ENCODE measurements at regions not wholly inside any gene's neighbourhood (a gene's known extent, or its start where the extent isn't known, plus 50 kb on each side); places are given as distances from the start of the nearest gene placed in this dataset.
"Not testable (repeated sequence)": the region's sequence is repeated elsewhere in the genome, so short reads cannot be mapped to it uniquely, and the experiment has no call there.

DNA sequence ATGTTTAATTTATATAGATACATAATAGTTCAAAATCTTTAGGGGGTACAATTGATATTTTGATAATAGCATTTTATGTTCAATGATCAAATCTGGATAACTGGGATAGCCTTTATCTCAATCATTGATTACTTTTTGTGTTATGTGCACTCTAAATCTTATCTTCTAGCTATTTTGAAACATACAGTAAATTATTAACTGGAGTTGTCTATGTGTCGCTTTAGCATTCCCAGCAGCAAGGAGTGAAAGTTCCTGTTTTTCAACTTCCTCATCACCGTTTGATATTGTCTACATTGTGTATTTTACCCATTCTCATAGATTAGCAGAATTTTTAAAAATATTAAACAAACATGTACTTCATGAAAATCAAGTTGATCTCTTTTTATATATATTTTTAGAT lies 1207.4 kb downstream of the TMEM121 start:
- H3K27me3 ChIP-seq (ENCODE audit: control insufficient read depth, insufficient read depth, low read length) = no peaks in the 10 kb centered on the region
- no peak overlapping the region for H3K4me3 ChIP-seq (ENCODE audit: insufficient read depth, low read depth, low read length)
- H3K36me3 ChIP-seq (replicated peaks; ENCODE audit: control insufficient read depth, insufficient read depth, low read length) = no peaks in the 10 kb centered on the region
- no peak for DNase-seq

DNA sequence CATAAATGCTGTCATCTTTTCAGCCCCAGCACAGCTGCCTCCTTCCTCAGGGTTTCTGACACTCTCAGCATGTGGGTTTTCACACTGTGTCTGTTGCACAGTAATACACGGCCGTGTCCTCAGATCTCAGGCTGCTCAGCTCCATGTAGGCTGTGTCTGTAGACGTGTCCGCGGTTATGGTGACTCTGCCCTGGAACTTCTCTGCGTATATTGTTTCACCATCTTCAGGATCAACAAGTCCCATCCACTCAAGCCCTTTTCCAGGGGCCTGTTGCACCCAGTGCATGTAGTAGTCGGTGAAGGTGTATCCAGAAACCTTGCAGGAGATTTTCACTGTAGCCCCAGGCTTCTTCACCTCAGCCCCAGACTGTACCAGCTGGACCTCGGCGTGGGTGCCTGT lies 1210.6 kb downstream of the TMEM121 start:
- Histone ChIP-seq H3K36me3 (replicated peaks; ENCODE audit: control insufficient read depth, insufficient read depth, low read length) (no peaks in the 10 kb centered on the region), H3K4me3 (ENCODE audit: insufficient read depth, low read depth, low read length) (no peak overlapping the region), H3K27me3 (ENCODE audit: control insufficient read depth, insufficient read depth, low read length) (no peaks in the 10 kb centered on the region)
- no peak for DNase-seq

DNA sequence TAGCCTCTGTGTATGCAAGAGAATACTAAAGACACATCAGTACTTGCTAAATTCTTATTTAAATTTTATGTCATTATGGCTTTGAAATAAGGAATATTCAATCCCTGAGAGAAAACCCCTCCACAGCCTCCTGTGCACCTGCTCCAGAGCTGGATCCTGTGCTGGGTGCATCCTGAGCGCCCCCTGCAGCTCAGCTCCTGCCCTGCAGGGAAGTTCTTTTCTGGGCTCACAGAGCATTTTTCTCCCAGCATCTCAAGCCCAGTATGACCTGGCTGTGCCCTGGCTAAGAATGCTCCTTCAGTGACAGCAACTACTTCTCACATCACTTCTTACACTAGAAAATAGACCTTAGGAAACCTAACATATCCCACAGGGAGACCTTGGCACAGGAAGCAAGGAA lies 1211.7 kb downstream of the TMEM121 start:
- H3K27me3 ChIP-seq (ENCODE audit: control insufficient read depth, insufficient read depth, low read length) = no peaks in the 10 kb centered on the region
- H3K36me3 ChIP-seq (replicated peaks; ENCODE audit: control insufficient read depth, insufficient read depth, low read length) = no peaks in the 10 kb centered on the region
- DNase-seq = no peak

DNA sequence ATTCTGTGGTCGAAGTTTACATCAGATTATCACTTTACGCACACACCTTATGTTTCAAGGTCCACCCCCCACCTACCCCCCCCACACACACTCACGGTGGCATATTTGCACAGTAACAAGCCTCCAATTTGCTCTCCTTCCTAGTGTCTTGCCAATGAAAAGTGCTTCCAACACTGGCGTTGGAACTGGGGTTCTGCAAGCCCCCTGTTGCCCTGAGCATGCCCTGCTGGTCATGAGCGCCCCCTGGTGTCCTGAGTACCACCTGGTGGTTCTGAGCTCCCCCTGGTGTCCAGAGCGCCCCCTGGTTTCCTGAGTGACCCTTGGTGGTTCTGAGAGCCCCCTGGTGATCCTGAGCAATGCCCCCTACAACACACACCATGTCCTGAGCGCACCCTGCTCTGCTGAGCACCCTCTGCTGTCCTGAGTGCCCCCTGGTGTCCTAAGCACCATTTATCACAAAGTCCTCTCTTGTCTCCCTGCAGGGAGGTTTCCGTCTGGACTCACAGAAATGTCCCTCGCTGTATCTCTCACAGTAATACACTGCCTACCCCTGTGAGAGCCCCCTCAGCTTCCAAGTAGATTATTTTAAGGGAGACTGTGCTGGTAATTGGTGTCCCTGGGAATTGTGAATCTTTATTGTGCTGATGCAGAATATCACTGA lies 1212.3 kb downstream of the TMEM121 start:
- not testable (repeated sequence) for H3K27me3 ChIP-seq (ENCODE audit: control insufficient read depth, insufficient read depth, low read length); H3K36me3 ChIP-seq (replicated peaks; ENCODE audit: control insufficient read depth, insufficient read depth, low read length); H3K4me3 ChIP-seq (ENCODE audit: insufficient read depth, low read depth, low read length); DNase-seq

More for the DNA sequence above, 1211.7 kb downstream of the TMEM121 start:
- H3K4me3 ChIP-seq (ENCODE audit: insufficient read depth, low read depth, low read length) = no peak overlapping the region

DNA sequence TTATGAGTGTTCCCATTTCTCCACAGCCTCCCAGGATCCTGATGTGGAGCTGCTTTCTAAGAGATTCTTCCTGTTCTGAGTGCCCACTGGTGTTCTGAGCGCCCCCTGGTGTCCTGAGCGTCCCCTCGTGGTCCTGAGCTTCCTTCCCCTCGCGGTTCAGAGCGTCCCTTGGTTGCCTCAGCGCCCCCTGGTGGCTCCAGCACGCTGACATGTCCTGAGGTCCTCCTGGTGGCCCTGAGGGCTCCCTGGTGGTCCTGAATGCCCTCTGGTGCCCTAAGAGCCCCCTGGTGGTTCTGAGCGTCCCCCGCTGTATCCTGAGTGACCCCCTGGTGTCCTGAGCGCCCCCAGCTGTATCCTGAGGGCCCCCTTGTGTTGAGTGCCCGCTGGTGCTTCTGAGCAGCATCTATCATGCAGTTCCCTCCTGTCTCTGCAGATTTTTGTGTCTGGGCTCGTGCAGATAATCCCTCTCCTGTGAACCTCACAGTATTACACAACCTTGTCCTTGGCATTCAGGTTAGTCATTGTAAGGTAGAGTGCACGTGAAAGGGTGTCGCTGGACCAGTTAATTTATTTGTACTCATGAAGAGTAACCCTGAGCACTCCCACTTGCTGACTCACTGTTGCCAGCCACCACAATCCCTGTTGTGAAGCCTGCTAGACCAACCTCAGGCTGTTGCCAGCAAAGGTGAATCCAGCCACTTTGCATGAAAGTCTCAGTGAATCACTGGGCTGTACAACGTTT lies 1214.9 kb downstream of the TMEM121 start:
- H3K36me3 ChIP-seq (replicated peaks; ENCODE audit: control insufficient read depth, insufficient read depth, low read length); DNase-seq: not testable (repeated sequence)

DNA sequence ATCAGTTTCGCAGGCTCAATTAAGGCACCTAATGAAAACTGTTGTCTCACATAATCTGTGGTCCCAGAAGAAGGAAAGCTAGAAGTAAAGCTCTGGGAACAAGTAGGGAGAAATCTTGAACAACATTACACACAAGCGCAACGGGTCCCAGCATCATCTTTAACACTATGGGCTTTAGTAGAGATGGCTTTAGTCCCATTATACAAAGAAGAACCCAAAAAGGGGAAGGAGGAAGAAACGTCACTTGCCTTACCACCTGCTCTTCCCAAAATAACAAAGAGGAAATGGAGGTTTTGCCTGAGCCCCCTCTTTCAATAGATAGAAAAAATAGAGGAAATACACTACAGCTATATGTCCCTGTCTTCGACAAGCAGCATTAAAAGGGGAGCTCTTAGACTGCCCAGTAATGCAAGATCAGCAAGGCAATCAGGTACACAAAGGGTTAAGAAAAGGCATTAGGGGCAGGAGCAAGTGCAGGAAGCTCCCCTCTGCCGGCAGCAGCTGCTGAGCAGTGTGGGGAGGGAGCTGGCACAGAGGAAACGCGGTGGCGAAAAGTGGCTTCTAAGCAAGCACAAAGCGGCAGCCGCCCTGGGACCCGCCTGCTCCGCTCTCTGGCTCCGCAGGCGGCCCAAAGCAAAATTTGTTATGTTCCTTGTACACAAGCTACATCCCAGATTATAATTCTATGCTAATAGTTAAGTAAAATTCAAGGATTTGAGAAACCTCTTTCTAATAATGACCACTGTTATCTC lies 1218.8 kb downstream of the TMEM121 start:
- not testable (repeated sequence) for H3K4me3 ChIP-seq (ENCODE audit: insufficient read depth, low read depth, low read length); DNase-seq; H3K36me3 ChIP-seq (replicated peaks; ENCODE audit: control insufficient read depth, insufficient read depth, low read length); H3K27me3 ChIP-seq (ENCODE audit: control insufficient read depth, insufficient read depth, low read length)

More for the DNA sequence above, 1214.9 kb downstream of the TMEM121 start:
- not testable (repeated sequence) for H3K4me3 ChIP-seq (ENCODE audit: insufficient read depth, low read depth, low read length); H3K27me3 ChIP-seq (ENCODE audit: control insufficient read depth, insufficient read depth, low read length)

DNA sequence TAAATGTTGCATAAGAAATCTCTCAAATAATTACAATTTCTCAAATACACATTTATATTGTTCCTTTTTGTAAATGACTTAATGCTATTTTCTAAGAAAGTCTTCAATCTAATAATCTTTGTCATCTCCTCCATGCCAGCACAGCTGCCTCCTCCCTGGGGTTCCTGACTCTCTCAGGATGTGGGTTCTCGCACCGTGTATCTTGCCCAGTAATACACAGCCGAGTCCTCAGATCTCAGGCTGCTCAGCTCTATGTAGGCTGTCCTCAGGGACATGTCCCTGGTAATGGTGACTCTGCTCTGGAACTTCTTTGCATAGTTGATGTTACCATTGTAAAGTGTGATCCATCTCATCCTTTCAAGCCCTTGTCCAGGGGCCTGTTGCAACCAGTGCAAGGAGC lies 1223.7 kb downstream of the TMEM121 start:
- DNase-seq; H3K36me3 ChIP-seq (replicated peaks; ENCODE audit: control insufficient read depth, insufficient read depth, low read length); H3K27me3 ChIP-seq (ENCODE audit: control insufficient read depth, insufficient read depth, low read length); H3K4me3 ChIP-seq (ENCODE audit: insufficient read depth, low read depth, low read length): not testable (repeated sequence)

DNA sequence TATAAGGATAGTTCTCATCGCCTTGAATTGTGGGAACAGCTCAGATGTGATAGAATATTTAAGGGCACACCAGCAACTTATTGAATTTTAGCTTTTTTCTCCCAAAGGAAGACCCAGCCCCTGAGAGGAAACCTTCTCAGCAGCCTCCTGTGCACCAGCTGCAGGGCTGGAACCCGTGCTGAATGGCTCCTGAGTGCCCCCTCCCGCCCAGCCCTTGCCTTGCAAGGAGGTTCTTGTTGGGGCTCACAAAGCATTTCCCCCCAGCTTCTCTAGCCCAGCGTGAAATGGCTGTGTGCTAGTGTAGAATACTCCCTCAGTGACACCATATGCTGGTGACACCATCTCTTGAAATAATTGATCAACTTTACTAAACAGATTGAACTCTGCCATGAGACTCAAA lies 1227.4 kb downstream of the TMEM121 start:
- not testable (repeated sequence) for H3K4me3 ChIP-seq (ENCODE audit: insufficient read depth, low read depth, low read length); H3K27me3 ChIP-seq (ENCODE audit: control insufficient read depth, insufficient read depth, low read length); DNase-seq; H3K36me3 ChIP-seq (replicated peaks; ENCODE audit: control insufficient read depth, insufficient read depth, low read length)

DNA sequence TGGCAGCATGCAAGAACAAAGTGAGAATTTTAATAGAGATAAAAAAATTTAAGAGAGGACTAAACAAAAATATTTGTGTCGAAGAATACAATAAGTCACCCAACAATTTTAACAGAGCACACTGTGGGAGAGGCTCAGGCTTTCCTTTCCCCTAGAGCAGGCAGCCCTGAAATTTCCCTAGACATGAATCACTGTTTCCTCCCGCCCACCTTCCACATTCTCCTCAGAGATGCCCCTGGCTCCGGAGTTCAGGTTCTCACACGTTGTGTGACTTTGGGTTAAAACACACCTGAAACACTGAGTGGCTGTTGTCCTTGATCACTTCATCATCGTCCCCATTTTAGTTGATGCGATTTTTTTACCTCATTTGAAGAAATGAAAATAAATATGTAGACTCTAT lies 1231.1 kb downstream of the TMEM121 start:
- H3K27me3 ChIP-seq (ENCODE audit: control insufficient read depth, insufficient read depth, low read length); H3K4me3 ChIP-seq (ENCODE audit: insufficient read depth, low read depth, low read length); H3K36me3 ChIP-seq (replicated peaks; ENCODE audit: control insufficient read depth, insufficient read depth, low read length); DNase-seq: not testable (repeated sequence)

DNA sequence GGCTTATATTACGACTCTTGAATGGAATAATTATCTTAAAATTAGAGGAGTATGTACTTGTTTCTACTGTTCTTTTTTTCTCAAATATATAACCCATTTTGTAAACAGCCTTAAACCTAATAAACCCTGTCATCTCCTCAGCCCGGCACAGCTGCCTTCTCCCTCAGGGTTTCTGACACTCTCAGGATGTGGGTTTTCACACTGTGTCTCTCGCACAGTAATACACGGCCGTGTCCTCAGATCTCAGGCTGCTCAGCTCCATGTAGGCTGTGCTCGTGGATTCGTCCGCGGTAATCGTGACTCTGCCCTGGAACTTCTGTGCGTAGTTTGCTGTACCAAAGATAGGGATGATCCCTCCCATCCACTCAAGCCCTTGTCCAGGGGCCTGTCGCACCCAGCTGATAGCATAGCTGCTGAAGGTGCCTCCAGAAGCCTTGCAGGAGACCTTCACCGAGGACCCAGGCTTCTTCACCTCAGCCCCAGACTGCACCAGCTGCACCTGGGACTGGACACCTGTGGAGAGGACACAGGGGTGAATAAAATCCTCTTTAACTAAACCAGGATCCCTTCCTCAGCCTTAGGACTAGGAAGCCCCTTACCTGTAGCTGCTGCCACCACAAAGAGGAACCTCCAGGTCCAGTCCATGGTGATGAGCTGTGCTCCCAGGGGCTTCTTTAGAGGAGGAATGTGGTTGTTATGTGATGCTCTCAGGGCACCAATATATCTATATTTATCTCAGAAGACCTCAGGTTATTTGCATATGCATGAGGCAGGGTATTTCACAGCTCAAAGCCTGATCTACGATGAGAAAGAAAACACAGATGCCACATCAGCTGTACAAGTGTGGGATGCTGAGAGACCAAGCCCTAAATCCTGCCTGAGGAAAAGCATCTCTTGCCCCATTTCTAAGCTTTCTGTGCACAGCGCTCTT lies 1235.8 kb downstream of the TMEM121 start:
- H3K27me3 ChIP-seq (ENCODE audit: control insufficient read depth, insufficient read depth, low read length); DNase-seq; H3K4me3 ChIP-seq (ENCODE audit: insufficient read depth, low read depth, low read length); H3K36me3 ChIP-seq (replicated peaks; ENCODE audit: control insufficient read depth, insufficient read depth, low read length): not testable (repeated sequence)

DNA sequence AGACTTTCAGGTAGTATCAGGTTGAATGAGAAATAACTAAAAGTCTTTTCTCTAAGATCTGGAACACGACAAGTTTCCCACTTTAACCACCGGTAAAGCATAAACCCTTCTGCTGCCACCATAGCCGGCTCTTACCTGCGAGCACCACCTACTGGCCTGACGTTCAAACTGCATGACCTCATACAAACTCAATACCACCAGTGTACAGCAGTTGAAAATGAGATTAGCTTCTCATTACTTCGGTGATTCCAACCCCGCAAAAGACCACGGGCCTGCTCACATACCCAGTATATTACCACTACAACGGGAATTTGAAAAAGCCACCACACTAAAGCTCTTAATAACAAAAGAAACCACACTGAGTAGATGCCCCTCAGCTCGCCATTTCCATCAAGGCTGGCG lies 1238.6 kb downstream of the TMEM121 start:
- H3K27me3 ChIP-seq (ENCODE audit: control insufficient read depth, insufficient read depth, low read length); DNase-seq; H3K4me3 ChIP-seq (ENCODE audit: insufficient read depth, low read depth, low read length); H3K36me3 ChIP-seq (replicated peaks; ENCODE audit: control insufficient read depth, insufficient read depth, low read length): not testable (repeated sequence)

DNA sequence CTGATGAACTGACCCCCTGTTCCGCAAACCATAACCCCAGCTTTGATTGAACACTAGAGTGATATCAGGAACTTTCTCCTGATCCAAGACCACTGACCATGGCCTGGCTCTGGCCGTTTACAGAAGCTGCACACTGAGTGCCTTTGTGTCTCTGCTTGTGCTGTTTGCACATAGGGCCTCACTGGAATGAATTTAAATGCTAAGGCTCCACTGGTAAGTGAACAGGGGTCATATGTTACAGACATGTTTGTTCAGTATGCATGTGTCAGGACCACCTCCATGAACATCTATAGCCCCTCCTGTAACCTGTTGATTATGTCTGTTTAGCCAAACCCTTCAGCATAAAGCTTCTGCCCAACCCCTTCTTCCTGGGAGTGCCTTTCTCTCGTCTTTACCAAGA lies 1239.8 kb downstream of the TMEM121 start:
- Histone ChIP-seq H3K36me3 (replicated peaks; ENCODE audit: control insufficient read depth, insufficient read depth, low read length) (no peaks in the 10 kb centered on the region), H3K27me3 (ENCODE audit: control insufficient read depth, insufficient read depth, low read length) (no peaks in the 10 kb centered on the region), H3K4me3 (ENCODE audit: insufficient read depth, low read depth, low read length) (no peak overlapping the region)
- no peak for DNase-seq

DNA sequence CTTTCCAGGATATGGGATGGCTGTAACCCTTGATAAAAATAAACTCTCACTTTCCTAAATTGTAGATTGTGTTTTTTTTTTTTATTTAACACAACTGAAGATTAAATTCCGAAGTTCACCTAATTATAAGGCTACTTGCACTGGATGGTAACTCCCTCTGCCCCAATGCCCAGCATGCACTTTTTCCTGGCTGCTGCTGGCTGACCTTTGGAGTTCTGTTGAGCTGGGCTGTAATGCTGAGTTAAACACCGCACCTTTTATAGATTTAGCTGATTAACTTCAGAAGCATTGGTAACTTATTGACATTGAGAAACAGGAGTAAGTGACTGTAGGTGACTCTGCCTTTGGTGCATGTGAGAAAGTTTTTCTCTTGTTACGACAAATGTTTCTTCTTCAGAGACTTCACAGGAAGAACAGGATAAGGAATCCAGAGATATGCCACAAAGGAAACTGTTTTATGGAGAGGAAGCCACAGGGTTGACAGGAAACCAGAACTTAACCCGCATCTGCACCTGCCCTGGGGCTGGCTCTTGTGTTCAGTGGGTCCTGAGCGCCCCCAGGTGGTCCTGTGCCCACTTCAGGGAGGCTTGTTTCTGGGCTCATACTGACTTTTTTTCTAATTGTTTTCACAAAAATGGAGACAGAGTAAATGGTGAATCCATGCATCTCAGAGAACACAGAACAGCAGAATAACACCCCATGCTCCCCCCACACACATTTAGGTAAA lies 1240.3 kb downstream of the TMEM121 start:
- not testable (repeated sequence) for DNase-seq; H3K4me3 ChIP-seq (ENCODE audit: insufficient read depth, low read depth, low read length); H3K36me3 ChIP-seq (replicated peaks; ENCODE audit: control insufficient read depth, insufficient read depth, low read length); H3K27me3 ChIP-seq (ENCODE audit: control insufficient read depth, insufficient read depth, low read length)

DNA sequence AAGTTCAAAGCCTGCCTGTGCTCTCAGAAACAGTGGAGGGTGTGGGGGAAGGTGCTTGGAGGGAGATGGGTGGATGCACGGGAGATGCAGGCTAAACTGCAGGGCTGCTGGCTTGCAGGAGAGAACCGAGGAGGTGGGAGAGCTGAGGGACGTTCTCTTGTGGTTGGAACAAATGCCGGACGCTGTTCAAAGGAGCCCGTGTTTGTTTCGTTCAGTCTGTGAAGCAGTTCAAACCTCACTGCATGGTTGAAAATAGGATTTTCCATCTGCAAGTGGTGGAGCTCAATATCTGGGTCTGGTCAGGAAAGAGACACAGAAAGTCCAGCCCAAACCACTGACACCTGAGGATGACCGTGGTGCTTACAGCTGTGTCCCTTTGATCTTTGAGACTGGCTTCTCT lies 1241.8 kb downstream of the TMEM121 start:
- not testable (repeated sequence) for DNase-seq; H3K36me3 ChIP-seq (replicated peaks; ENCODE audit: control insufficient read depth, insufficient read depth, low read length); H3K27me3 ChIP-seq (ENCODE audit: control insufficient read depth, insufficient read depth, low read length); H3K4me3 ChIP-seq (ENCODE audit: insufficient read depth, low read depth, low read length)
